ENCODE measurements at regions not wholly inside any gene's neighbourhood (a gene's known extent, or its start where the extent isn't known, plus 50 kb on each side); places are given as distances from the start of the nearest gene placed in this dataset.
A peak's percentile ranks its signal among the peaks of the same experiment; 100 is the strongest.

- DNase-seq (ENCODE audit: low read depth in 4 of 4, low spot score in 2 of 4): no peak
These were observed 87.0 kb upstream of the TRPC3 start for GRCh38 chr4:122038896-122039295.

GRCh38 chr4:122034619-122035018, 82.8 kb upstream of the TRPC3 start:
- no peak for DNase-seq (ENCODE audit: low read depth in 4 of 4, low spot score in 2 of 4)

GRCh38 chr4:122027203-122027602, 75.3 kb upstream of the TRPC3 start:
- DNase-seq (ENCODE audit: low read depth in 4 of 4, low spot score in 2 of 4): no peak

- DNase-seq (ENCODE audit: low read depth in 4 of 4, low spot score in 2 of 4): peak in 1 of 4 donors; percentile 7
These were observed 65.4 kb upstream of the TRPC3 start for GRCh38 chr4:122017296-122017695.

- DNase-seq (ENCODE audit: low read depth in 4 of 4, low spot score in 2 of 4): no peak
These were observed 63.3 kb upstream of the TRPC3 start for GRCh38 chr4:122015203-122015602.

GRCh38 chr4:122012735-122013134, 60.9 kb upstream of the TRPC3 start:
- DNase-seq (ENCODE audit: low read depth in 4 of 4, low spot score in 2 of 4): no peak

- no peak for DNase-seq (ENCODE audit: low read depth in 4 of 4, low spot score in 2 of 4)
These were observed 58.8 kb upstream of the TRPC3 start for GRCh38 chr4:122010610-122011009.

GRCh38 chr4:122009524-122009923, 57.7 kb upstream of the TRPC3 start:
- DNase-seq (ENCODE audit: low read depth in 4 of 4, low spot score in 2 of 4): no peak

GRCh38 chr4:122007016-122007415, 55.2 kb upstream of the TRPC3 start:
- no peak for DNase-seq (ENCODE audit: low read depth in 4 of 4, low spot score in 2 of 4)

GRCh38 chr4:122005064-122005755, 53.4 kb upstream of the TRPC3 start:
- DNase-seq (ENCODE audit: low read depth in 4 of 4, low spot score in 2 of 4): no peak

GRCh38 chr4:122003335-122003734, 51.5 kb upstream of the TRPC3 start:
- no peak for DNase-seq (ENCODE audit: low read depth in 4 of 4, low spot score in 2 of 4)

Measured in left renal cortex interstitium (tissue), 4 donors.